HG03520 (cell line): ENCODE measurements at regions not wholly inside any gene's neighbourhood (a gene's known extent, or its start where the extent isn't known, plus 50 kb on each side); places are given as distances from the start of the nearest gene placed in this dataset.

Source experiments
- ATAC-seq: cut with Tn5 transposase; IDR thresholded peaks from one replicate; pipeline ENCODE4 v1.9.1; 2021; ENCODE audit warnings: mild to moderate bottlenecking, moderate library complexity; ENCODE audit not compliant: unreplicated experiment

DNA sequence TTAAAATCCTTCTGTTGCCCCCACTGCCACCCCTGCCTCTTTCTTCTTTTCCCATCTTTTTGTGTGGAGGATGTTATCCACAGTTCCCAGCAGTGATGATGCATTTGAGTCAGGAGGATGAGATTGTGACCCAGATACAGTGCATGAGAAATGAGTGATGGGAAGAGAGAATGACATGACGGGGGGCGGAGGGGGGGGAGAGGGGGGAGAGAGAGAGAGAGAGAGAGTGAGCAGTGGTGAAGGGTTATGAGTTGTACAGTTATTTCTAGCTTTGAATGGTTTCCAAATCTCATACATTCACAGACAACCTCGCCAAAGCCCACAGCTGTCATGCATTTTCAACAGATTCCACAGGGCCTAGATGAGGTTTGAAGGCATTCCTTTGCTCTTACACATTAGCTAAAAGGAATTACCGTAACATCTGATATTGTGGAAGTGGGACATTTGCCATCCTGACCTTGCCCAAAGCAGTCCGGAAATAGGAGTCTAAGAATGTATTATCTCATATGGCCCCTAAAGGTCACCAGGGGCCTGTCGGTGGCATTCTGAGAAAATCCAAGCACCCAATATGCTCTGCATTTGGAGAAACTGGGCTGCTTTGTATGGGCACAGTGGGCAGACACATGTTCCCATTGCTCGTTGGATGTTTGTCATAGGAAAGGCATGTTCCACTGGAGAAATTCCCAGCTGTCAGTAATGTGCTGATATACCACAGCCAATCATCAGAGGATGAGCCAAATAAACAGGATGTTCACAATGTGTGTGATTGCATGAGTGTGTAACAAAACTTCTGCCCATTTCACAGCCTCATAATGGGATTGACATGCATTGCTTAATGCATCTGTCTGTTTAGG is 435.8 kb downstream of the SPRY1 start:
- no peak for ATAC-seq

DNA sequence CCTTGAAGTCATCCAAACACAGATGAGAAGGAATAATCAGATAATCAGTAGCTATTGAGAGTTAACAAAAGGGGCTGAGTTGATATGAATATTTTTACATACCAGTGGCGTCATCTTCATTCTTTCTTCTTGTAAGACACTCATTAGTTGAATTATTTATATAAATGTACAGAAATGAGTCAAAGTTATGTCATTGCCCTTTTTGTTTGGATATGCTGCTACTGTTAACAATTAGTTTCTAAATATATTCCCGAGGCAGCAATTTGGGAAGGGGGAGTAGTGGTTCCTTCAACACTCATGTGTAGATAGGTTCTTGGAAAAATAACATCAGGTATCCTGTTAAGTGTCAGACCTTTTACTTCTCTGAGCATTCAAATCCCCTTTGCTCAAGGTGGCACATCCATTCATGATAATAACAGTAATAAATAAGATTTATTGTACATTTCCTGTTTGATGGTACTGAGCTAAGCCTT is 436.6 kb downstream of the SPRY1 start:
- ATAC-seq: no peak

GRCh38 chr4:123835831-123836590 is 439.4 kb downstream of the SPRY1 start:
- ATAC-seq: no peak

DNA sequence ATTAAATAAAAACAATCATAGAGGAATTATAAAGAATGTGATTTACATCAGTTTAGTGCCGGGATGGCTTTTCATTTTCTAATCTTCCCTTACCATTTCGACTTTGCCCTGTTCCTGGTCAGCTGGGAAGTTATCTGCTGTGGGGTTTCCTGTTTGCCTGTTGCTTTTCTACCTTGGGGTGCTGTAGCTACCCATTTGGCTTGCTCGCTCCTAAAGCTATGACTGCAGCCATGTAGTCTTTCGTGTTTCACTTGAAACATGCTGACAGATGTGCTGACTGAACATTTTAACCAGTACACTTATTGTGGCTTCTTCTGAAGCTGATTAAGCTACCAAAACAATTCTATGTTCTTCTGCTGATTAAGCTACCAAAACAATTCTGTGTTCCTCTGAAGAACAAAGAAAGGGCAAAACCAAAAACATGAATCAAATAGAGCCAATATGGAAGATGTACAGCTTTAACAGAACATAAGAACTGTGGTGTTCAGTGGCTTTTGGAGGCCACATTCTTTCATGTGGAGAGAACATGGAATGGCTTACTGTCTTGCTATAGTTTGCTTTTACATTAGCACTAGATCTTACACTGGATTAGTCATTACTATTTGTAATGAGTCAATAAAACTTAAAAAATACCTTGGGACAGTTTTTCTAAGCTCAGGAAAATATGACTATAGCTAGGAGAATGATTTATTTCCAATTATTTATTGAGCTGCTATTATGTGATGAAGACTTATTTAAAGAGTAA is 440.4 kb downstream of the SPRY1 start:
- no peak for ATAC-seq

DNA sequence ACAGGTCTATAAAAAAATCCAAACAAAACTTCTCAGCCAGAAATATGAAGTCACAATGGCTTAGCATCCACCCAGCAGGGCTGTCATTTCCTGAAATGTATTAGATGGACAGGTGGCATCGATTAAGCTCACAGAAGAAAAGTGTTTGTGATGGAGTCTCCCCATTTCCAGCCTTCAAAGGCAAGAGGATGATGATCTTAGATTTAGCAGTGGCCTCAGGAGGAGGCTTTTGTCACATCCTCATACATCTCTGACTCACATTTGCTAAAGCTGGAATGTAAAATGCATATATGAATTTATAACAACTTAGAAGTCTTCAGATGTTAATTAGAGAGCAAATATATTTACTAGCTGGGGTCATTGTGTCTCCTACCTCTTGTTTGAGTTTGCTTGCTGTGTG is 441.9 kb downstream of the SPRY1 start:
- no peak for ATAC-seq

DNA sequence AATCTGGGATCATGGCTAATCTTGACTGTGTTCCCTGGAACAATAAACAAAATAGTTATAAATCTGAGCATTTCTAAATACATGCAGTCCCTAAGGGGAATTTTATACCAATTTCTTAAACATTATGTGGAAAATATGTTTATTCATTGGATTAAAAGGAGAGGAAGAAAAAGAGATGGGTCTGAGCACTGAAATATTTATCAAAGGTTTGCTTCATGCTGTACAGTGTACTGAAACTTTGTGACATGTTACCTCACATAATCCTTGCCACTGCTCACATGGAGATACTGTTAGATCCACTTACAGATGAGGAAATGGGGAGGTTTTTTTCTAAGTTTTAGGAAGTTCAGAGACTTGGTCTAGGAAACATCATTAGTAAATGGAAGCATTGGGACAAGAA is 443.6 kb downstream of the SPRY1 start:
- no peak for ATAC-seq

DNA sequence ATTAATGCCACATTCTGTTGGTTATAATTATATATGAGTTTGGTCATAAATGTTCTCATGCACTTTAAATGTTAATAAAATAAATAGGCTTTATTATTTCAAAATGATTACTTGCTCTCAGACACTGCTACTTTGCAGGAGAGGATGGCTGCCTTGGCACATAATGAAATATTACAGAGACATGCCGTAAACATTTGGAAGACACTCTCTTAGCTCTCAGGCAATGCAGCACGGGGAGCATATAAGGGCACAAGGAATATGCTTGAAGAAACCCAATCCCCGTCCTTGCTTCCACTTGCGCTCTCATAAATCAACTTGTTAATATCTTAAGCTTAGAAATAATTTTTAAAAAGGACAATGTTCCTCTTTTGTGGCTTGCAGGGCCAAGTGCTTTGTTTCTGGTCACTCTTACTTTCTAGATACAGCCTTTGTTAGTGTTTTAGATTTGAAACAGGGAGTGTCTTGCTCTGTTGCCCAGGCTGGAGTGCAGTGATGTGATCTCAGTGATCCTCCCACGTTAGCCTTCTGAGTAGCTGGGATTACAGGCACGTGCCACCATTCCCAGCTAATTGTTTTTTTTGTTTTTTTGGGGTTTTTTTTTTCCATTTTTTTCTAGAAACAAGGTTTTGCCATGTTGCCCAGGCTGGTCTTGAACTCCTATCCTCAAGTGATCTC is 445.0 kb downstream of the SPRY1 start:
- no peak for ATAC-seq

- ATAC-seq: no peak
Measured at GRCh38 chr4:123843137-123843536, 446.5 kb downstream of the SPRY1 start.

DNA sequence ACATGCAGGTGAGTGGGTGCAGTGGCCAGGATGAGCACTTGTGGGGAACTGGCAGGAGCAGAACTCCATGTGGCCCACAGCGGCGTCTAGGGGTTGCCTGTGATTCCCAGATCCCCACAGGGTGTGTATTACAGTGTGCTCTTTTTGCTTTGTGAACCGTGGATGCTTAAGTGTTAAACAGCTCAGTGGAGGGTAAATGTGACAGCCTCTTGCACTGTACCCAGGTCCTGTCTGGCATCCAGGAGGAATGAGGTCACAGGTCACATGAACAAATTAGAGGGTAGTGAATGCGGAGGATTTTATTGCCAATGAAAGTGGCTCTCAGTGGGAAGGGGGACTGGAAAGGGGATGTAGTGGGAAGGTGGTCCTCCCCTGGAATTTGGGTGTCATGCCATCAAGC is 447.8 kb downstream of the SPRY1 start:
- no peak for ATAC-seq

GRCh38 chr4:123846092-123846491 is 449.5 kb downstream of the SPRY1 start:
- ATAC-seq: no peak

- ATAC-seq: no peak
Measured at GRCh38 chr4:123846561-123846960, 450.0 kb downstream of the SPRY1 start.

DNA sequence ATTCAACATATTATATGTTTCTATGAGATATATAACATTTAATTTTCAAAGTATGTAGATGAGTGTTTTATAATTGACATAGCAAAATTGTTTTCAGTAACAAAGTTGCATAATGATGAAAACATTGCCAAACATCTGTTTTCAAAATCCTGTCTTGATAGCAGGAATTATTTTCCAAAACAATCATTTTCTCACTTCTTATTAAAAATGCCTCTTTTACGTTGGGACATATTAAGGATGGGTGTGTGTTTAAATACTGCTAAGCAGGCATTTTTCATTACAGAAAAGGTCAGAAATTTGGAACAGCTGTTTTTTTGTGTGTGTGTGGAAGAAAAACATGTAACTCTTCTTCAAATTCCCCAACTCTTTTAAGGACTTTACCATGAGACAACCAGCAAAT is 452.0 kb downstream of the SPRY1 start:
- ATAC-seq: no peak

- ATAC-seq: no peak
Measured at GRCh38 chr4:123849495-123849894, 452.9 kb downstream of the SPRY1 start.

GRCh38 chr4:123851521-123851920 is 454.9 kb downstream of the SPRY1 start:
- no peak for ATAC-seq

DNA sequence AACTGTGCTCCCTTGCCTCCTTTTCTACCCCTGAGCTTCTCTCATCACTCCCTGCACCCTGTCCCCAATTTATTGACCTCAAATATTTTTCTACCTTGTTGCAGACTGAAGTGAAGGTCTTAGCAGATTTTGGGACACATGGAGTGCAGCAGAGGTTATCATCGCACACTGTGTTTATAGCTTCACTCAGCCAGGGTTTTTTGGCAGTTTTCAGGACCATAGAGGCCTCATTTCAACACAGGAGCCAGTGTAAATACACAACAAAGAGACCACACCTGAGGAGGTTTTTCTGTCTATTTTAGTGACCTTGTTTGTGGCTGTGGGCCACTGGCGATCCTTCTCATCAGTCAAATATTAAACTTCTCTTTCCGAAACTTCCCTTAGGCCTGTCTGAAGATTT is 457.1 kb downstream of the SPRY1 start:
- no peak for ATAC-seq

DNA sequence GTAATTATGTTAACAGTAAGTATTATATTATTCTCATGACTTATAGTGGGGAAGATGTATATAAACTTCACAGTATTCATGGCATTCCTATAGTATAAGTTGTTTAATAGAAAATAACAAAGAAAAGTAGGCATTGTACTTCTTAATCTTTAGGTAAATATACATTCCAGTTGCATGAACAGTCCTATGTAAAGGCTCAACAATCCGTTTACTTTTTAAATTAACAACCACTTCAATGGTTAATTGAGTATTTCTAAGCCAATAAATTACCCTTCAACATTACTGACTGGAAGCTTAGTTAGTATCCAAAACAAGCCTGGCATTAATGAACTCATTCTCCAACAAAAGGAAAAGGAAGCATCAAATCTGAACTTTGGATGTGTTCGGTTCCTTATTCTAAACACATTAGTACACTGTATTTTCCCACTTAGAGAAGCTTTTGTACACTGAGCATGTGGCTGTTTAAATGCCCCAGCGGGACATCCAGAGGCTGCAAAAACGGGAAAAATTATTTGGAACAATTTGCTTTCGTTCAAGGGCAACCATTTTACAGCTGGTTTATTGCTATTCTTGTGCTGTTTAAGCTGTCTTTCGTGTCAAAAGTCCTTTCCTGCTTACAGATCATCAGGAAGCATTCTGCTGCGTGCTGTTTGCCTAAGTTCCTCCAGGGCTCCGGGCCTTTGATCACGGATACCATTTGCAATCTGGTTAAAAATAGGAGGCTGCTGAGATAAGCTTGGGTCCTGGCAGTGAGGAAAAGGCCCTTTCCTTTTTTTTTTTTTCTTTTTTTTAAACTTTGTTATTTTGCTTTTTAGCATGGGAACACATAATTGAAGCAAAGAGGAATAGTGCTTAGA is 460.3 kb downstream of the SPRY1 start:
- ATAC-seq: no peak

GRCh38 chr4:123858465-123858864 is 461.9 kb downstream of the SPRY1 start:
- ATAC-seq: no peak

DNA sequence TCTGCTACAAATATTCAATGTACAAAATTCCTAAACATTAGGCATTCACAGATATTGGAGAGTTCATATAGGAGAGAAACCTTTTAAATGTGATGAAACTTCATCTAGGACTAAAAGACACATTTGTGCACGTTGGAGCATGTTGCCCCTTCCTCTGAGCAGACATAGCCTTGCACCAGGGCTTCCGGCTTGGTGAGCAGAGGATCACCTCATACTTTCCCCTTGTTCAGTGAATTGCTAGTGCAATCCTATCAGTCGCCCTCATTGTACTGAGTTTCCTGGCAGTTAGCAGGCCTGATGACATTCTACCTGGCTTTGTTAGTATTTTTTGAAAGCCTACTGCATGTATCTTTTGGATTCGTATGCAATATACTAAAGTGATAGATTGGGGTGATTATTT is 466.2 kb downstream of the SPRY1 start:
- no peak for ATAC-seq

- no peak for ATAC-seq
Measured at GRCh38 chr4:123866796-123867195, 470.2 kb downstream of the SPRY1 start.
